GM12878 (cell line): ENCODE measurements at regions not wholly inside any gene's neighbourhood (a gene's known extent, or its start where the extent isn't known, plus 50 kb on each side); places are given as distances from the start of the nearest gene placed in this dataset.

ENCODE experiments used
- ASH2L ChIP-seq: fragments of 300-600, 200-600 bp; sonication (generic); IDR thresholded peaks from 2 replicates; pipeline ENCODE4 v1.6.1; 2017; ENCODE audit warnings: low read depth, mild to moderate bottlenecking, borderline replicate concordance
- BMI1 ChIP-seq: fragments of 450-650 bp; IDR thresholded peaks from 2 replicates; pipeline ENCODE4 v1.6.1; 2016; ENCODE audit warnings: mild to moderate bottlenecking, moderate library complexity, borderline replicate concordance
- E2F4 ChIP-seq: IDR thresholded peaks from 2 replicates; pipeline ENCODE4 v1.6.1; 2012; ENCODE audit warnings: low read depth, low read length, improper control_type of control experiment
- ELK1 ChIP-seq: IDR thresholded peaks from 2 replicates; pipeline ENCODE4 v1.6.1; 2012; ENCODE audit warnings: low read depth, low read length, improper control_type of control experiment
- FOXK2 ChIP-seq: fragments of 450-650 bp; IDR thresholded peaks from 2 replicates; pipeline ENCODE4 v1.6.1; 2017; ENCODE audit warnings: mild to moderate bottlenecking, moderate library complexity
- IRF3 ChIP-seq: fragments of 450-650 bp; IDR thresholded peaks from 2 replicates; pipeline ENCODE4 v1.6.1; 2014; ENCODE audit warnings: mild to moderate bottlenecking
- IRF4 ChIP-seq: IDR thresholded peaks from 2 replicates; pipeline ENCODE4 v1.6.1; 2011; ENCODE audit warnings: low read depth, low read length
- MTA3 ChIP-seq: IDR thresholded peaks from 2 replicates; pipeline ENCODE4 v1.6.1; 2012; ENCODE audit warnings: low read length, inconsistent platforms, borderline replicate concordance
- PRDM15 ChIP-seq: fragments of 450-650 bp; formaldehyde crosslinking; IDR thresholded peaks from 2 replicates; pipeline ENCODE4 v1.4.0; 2020; ENCODE audit warnings: mild to moderate bottlenecking, moderate library complexity
- RBBP5 ChIP-seq: fragments of 200-600 bp; sonication (generic); conservative IDR thresholded peaks from 2 replicates; pipeline ENCODE4 v1.6.1; 2016
- SPI1 ChIP-seq: IDR thresholded peaks from 2 replicates; pipeline ENCODE4 v1.6.1; 2011; ENCODE audit warnings: low read depth, mild to moderate bottlenecking, low read length, moderate library complexity, borderline replicate concordance; ENCODE audit not compliant: insufficient read depth
- TARDBP ChIP-seq: IDR thresholded peaks from 2 replicates; pipeline ENCODE4 v1.6.1; 2016; ENCODE audit warnings: borderline replicate concordance
- WRNIP1 ChIP-seq: IDR thresholded peaks from 2 replicates; pipeline ENCODE4 v1.6.1; 2011; ENCODE audit warnings: low read depth, low read length, improper control_type of control experiment, borderline replicate concordance
- ZBTB11 ChIP-seq: fragments of 450-650 bp; formaldehyde crosslinking; IDR thresholded peaks from 2 replicates; pipeline ENCODE4 v1.5.0; 2022; ENCODE audit warnings: mild to moderate bottlenecking, missing genetic modification characterization
- ZNF274 ChIP-seq: IDR thresholded peaks from one replicate; pipeline ENCODE4 v1.8.0; 2011; ENCODE audit not compliant: insufficient read length, insufficient read depth
- ZNF622 ChIP-seq: fragments of 450-650 bp; IDR thresholded peaks from 2 replicates; pipeline ENCODE4 v1.6.1; 2017; ENCODE audit warnings: mild to moderate bottlenecking, inconsistent platforms
- ZNF687 ChIP-seq: fragments of 450-650 bp; IDR thresholded peaks from 2 replicates; pipeline ENCODE4 v1.6.1; 2017; ENCODE audit warnings: mild to moderate bottlenecking, moderate library complexity

- no peak for TF ChIP-seq BMI1
- no peak for TF ChIP-seq WRNIP1
- TF ChIP-seq FOXK2, result no peak
- peak; percentile 87 for TF ChIP-seq IRF4
- no peak for TF ChIP-seq IRF3
- TF ChIP-seq PRDM15 (CRISPR knock-in tag), result no peak
- no peak for TF ChIP-seq ZNF622
- no peak for TF ChIP-seq ELK1
- TF ChIP-seq ZBTB11 (CRISPR knock-in tag), result no peak
- TF ChIP-seq ASH2L, result no peak
- TF ChIP-seq RBBP5, result no peak
- TF ChIP-seq SPI1, result peak; percentile 73
- no peak for TF ChIP-seq TARDBP
- no peak for TF ChIP-seq ZNF687
- peak; percentile 30; the same call in 1 of the 2 replicates for TF ChIP-seq MTA3
- TF ChIP-seq ZNF274, result no peak
- TF ChIP-seq E2F4, result no peak
Observed at GRCh38 chr12:115572440-115572839, 705.1 kb downstream of the MED13L start (continued).
